ENCODE measurements at regions not wholly inside any gene's neighbourhood (a gene's known extent, or its start where the extent isn't known, plus 50 kb on each side); places are given as distances from the start of the nearest gene placed in this dataset.
A peak's percentile ranks its signal among the peaks of the same experiment; 100 is the strongest.
"Not testable (repeated sequence)": the region's sequence is repeated elsewhere in the genome, so short reads cannot be mapped to it uniquely, and the experiment has no call there.

GRCh38 chr12:67760586-67761275 is 112.2 kb downstream of the DYRK2 start:
- no peak for DNase-seq

GRCh38 chr12:67761566-67761965 is 113.0 kb downstream of the DYRK2 start:
- no peak for DNase-seq

GRCh38 chr12:67764055-67764454 is 115.5 kb downstream of the DYRK2 start:
- no peak for DNase-seq

- DNase-seq = no peak
These were observed 116.5 kb downstream of the DYRK2 start for GRCh38 chr12:67764946-67765619.

DNA sequence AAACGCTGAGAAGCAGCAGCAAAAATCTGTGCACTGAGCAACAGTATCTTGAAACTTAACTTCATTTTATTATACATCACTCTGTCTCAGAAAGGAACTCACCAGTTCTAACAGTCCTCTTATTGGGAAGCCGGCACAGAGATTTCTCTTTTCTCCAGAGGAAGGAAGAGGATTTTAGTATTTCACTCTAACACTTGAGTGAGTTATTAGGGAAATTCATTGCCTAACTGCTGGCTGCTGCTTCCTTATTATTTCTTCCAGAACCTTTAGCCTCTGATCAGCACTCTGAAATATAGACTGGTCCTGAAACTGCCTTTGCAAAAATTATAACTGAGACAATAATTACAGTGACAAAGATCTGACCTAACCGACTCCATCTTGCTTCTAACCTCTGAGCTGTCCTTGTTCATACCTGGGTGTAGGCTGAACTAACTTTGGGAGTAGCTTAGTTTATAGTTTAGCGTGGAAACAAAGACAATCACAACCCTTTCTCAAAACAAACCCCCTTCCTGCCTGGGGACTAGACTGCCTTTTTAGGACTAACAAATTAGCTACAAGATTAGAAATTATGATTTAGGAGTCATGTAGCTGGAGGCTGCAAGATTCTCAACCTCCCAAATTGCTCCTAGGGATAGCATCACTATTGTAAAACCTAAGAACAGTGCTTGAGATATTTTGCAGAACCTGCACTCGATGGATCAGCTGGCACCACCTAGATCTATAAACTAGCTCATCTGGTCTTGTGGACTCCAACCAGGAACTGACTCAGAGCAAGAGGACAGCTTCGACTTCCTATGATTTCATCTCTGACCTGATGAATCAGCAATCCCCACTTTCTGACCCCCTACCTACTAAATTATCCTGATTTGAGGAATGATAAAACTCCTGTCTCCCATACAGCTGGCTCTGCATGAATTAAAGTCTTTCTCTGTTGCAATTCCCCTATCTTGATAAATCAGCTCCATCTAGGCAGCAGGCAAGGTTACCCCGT is 117.5 kb downstream of the DYRK2 start:
- no peak for DNase-seq

DNA sequence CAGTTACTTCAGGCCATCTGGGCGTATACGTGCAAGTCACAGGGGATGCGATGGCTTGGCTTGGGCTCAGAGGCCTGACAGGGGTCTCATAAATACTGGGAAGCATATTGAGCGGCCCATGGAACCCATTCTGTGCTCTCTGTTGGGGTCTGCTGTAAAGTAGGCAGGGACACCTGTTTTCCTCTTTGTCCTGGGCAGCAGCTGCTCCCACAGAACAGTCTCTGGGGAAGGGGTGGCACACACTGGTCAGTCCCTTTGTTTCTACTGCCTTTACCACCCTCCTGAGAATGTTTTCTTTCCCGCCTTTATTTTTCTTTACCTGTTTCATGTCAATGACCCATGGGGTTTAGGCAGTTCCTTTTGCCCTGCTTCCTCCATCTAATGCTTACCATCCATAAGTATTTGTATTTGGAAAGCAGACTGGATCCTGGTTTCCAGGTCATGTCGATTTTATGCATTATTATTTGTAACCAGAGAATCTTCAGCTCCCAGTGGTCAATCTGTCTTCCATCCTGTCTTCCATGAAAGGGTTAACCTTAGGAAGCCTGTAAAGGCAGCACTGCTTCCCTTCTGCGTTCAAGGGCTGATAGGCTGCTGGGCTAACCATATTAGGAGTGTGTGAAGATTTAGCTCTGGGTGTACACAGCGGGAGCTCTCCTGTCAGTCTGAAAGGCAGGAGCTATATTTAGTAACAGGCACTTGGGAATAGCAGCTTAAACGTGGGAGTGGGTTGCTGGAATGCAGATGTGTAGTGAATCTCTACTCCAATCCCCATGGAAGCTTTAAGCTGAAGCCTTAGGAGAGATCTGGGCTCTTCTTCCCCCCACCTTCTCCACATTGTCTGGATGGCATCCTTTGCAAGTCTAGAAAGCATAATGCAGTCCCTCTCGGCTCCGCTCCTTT is 124.0 kb downstream of the DYRK2 start:
- DNase-seq = peak; percentile 79

- DNase-seq = no peak
These were observed 125.4 kb downstream of the DYRK2 start for GRCh38 chr12:67773896-67774295.

DNA sequence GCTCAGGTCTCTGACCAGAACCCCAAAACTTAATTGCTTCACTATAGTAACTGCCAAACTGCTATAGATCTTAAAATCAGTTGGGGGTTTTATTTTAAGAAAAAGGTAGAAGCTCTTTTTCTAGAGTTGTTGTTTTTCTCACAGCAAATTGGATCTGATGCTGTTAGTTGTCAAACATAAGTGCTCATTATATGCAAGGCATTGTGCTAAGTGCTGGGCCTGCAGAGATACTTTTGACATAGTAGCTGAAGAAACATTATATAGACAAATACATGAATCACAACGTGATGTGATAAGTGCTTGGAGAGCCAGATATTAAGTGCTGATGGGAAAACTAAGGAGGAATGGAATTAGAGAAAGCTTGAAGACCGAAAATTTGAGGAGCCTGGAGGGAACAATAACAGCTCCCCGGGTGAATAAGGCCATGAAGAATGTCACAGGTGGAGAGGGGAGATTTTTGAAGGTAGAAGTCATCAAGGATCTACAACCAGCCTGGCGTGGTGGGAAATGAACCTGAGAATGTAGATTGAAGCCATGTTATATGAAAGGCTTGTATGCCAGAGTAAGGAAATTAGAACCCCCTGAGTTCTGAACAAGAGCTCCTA is 126.5 kb downstream of the DYRK2 start:
- DNase-seq = no peak

GRCh38 chr12:67780580-67781084 is 132.1 kb downstream of the DYRK2 start:
- no peak for DNase-seq

DNA sequence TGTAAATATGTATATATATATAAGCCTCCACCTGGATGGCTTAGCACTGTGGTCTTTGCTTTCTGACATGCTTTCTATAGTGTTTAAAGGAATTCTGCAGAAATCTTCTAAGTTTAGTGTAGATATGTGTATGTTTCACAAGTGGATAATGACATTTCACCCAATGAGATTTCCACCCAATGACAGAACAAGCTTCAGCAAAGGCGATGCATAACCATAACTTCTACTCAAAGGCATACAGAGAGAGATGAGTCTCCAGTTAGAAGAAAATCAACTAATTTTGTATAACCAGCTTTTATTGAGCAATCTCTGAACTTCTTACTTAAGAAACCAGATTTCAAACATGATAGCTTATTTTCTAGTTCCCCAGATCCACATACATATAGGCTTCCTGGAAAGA is 134.0 kb downstream of the DYRK2 start:
- no peak for DNase-seq

GRCh38 chr12:67783393-67783792 is 134.8 kb downstream of the DYRK2 start:
- no peak for DNase-seq

DNA sequence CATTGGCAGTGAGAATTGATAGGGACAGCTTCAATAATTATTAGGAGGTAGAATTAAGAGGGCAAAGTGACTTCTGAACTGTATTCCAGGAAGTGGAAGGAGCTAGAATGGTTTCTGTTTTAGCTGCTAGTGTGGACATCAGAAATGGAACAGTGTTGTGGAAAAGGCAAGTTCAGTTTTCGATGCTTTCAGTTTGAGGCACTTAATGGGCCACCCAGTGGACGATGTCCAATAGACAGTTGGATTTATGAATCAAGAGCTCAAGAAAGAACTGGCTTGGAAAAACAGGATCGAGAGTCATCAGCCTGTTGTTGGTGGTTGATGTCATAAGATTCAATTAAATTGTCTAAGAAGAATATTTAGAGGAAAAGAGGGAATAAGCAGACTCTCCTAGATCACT is 136.3 kb downstream of the DYRK2 start:
- no peak for DNase-seq

DNA sequence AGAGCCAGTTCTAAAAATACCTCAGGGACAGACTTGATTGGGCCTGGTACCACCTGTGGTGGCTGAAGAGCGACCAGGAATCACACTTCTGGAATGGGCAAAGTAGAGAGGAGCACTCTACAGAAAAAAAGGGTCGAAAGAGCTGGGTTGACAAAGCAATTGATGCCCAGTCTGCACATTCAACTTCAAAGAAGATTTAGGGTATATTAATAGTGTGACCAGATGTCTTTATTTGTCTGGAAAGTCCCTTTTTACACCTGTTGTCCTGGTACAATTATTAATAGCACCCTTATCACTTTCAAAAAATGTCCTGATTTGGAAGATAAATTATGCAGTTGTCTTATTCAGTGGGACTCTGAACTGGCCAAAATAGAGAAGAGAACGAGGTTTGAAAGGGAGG is 137.5 kb downstream of the DYRK2 start:
- DNase-seq = no peak

DNA sequence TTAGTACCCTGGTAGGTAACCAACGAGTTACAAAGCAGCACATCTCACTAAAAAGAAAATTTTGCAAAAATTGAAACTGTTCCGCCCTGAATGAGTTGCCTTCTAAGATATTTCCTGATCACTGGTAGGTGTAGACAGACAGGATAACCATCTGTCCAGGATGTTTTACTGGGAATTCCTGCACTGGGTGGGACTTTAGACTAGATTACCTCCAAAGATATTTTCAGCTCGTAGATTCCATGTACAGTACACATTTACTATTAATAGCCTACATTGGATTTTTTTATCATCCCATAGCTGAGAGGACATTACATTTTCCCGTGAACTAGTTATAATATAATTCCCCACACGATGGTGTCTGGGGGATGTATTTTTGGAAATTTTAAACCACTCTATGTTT is 139.6 kb downstream of the DYRK2 start:
- DNase-seq = no peak

DNA sequence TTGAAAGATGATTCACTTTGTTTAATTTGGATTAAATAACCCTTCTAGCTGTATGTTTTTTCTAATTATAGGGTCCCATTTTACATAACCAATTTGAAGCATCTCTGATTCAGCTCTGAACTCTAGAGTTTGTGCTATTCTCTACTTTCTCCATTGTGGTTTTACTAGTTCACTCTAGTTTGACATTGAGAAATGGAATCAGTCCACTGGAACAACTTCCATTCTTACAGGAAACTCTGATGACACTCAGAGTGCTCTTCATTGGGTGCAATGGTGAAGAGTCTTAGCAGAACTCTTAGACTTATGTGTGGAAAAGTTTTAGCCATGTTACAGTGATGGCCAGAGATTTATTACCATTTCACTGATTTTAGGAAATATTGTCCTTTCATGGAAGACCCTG is 140.7 kb downstream of the DYRK2 start:
- DNase-seq = no peak

GRCh38 chr12:67790660-67791059 is 142.1 kb downstream of the DYRK2 start:
- DNase-seq = peak; percentile 64

DNA sequence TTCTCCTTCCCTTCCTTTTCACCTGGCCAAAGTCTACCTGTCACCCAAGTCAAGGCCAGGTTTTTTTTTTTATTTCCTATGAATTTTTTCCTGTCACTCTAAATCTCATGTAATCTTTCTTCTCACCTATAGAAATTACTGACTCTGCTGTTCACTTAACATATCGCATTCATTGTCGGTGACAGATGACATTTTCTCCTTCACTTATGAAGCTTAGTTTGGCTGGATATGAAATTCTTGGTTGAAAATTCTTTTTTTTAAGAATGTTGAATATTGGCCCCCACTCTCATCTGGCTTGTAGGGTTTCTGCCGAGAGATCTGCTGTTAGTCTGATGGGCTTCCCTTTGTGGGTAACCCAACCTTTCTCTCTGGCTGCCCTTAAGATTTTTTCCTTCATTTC is 142.8 kb downstream of the DYRK2 start:
- DNase-seq = not testable (repeated sequence)

DNA sequence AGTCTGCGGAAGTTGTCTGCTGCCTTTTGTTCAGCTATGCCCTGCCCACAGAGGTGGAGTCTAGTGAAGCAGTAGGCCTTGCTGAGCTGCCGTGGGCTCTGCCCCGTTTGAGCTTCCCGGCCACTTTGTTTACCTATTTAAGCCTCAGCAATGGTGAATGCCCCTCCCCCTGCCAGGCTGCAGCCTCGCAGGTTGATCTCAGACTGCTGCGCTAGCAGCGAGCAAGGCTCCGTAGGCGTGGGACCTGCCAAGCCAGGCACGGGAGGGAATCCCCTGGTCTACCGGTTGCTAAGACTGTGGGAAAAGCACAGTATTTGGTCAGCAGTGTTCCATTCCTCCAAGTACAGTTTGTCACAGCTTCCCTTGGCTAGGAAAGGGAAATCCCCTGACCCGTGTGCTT is 143.6 kb downstream of the DYRK2 start:
- no peak for DNase-seq

- DNase-seq = no peak
These were observed 145.6 kb downstream of the DYRK2 start for GRCh38 chr12:67794161-67794560.

DNA sequence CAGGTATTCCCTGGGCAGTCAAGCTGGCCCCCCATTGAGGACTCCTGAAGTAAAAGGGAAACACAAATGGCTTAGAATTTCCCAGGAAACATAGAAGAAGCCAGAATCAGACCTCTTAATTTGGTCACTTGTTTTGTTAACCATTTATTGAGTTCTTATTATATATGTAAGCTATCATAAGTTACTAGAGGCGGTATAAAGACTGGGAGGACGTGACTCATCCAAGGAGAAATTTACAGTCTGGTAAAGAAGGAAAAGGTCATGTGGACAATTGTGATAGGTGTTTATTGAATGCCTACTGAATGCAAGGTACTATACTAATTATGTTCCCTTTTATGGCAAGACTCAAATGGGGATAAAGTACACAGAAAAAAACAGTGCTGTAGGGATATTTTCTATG is 146.7 kb downstream of the DYRK2 start:
- no peak for DNase-seq

DNA sequence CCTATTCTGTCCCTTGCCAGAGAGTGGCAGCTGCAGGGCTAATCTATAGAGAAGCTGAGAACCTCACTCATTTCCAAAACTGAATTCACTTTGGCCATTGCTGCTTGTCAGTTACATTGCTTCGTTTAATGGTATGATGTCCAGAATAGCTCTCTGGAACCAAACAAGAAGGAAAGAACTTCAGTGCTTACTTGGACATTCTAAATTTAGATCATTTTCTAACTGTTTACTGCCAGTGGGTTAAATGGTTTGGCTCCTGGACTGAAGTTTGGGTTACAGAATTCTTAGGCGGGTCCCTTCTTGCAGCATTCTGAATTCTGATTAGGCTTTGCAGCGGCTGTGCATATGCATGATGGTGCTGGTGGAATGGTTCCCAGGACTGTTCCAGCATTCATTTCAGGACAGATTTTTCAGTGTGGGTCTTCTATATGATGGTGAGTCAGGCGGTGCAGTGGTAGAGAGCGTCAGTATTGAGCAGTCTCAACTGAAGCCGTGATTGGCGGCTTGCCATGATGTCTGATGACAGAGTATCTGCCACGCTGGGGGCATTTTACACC is 148.7 kb downstream of the DYRK2 start:
- no peak for DNase-seq

DNA sequence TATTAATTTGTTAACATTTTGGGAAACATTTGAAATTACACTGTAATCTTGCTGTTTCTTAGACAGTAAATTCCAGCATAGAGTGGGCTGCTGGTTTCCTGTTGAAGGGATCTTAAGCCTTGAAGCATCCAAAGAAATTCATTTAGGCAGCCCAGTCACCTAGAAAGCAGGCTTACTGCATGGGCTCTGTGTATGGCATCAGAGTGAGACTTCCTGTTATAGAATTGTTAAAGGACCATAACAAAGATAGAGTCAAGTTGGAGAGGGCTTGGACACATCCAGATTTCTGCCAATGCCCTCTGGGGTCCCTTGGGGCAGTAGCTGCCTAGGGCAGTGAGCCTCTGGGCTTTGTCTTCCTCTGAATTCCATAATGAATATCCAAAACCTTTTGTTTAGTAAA is 149.2 kb downstream of the DYRK2 start:
- no peak for DNase-seq

Data from NCI-H510A (cell line).